Transverse colon (tissue), 3 donors: ENCODE measurements at regions not wholly inside any gene's neighbourhood (a gene's known extent, or its start where the extent isn't known, plus 50 kb on each side); places are given as distances from the start of the nearest gene placed in this dataset.

Source experiments
- EP300 ChIP-seq: sonication (generic); formaldehyde crosslinking; IDR thresholded peaks from one replicate; pipeline ENCODE4 v1.6.1; 2017; ENCODE audit warnings: antibody characterized with exemption, low read depth
- TF ChIP-seq, protein P1 (sequence below), 5 experiments: fragments of 200-600 bp in 3 of 5; fragments of 450-650 bp in 2 of 5; sonication (generic) in 3 of 5; IDR thresholded peaks; 1 replicate in 2 of 5; 2 replicates in 3 of 5; pipeline ENCODE4 v1.5.1; 2016 to 2017; ENCODE audit warnings: antibody characterized with exemption in 5 of 5, inconsistent platforms in 3 of 5, mild to moderate bottlenecking in 2 of 5, moderate library complexity in 1 of 5

DNA sequence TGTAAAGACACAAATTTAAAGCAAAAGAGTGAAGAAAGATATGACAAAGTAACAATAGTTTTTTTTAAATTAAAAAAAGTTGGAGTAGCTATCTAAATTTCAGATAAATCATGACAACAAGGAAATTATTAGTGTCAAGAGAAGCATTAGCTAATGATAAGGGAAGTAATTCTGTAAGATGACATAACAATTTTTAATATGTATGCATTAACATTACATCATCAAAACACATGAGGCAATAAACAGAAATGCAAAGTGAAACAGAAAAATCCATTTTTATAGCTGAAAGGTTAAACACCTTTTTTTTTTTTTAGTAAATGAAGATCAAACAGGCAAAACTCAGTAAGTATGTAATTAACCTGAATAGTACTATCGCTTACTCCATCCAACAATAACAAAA, 804.9 kb upstream of the PRR20A start:
- TF ChIP-seq EP300: no peak
- TF ChIP-seq, protein P1, sequence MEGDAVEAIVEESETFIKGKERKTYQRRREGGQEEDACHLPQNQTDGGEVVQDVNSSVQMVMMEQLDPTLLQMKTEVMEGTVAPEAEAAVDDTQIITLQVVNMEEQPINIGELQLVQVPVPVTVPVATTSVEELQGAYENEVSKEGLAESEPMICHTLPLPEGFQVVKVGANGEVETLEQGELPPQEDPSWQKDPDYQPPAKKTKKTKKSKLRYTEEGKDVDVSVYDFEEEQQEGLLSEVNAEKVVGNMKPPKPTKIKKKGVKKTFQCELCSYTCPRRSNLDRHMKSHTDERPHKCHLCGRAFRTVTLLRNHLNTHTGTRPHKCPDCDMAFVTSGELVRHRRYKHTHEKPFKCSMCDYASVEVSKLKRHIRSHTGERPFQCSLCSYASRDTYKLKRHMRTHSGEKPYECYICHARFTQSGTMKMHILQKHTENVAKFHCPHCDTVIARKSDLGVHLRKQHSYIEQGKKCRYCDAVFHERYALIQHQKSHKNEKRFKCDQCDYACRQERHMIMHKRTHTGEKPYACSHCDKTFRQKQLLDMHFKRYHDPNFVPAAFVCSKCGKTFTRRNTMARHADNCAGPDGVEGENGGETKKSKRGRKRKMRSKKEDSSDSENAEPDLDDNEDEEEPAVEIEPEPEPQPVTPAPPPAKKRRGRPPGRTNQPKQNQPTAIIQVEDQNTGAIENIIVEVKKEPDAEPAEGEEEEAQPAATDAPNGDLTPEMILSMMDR (IDR thresholded peaks at IDR 0.05): no peak
